IMR-90 (cell line): ENCODE measurements at regions not wholly inside any gene's neighbourhood (a gene's known extent, or its start where the extent isn't known, plus 50 kb on each side); places are given as distances from the start of the nearest gene placed in this dataset.

Experiments used
- ATAC-seq: fragments of 200-7000 bp; cut with Tn5 transposase; 2 replicates; pipeline ENCODE4 v1.9.1; 2020; ENCODE audit warnings: low read depth, mild to moderate bottlenecking, moderate library complexity
- BruUV-seq: library from RNA; stranded (reverse); fragments of 400-500 nt; replicated peaks from 2 replicates; lab custom pipeline; 2021; lab: Mats Ljungman, UMichigan
- CTCF ChIA-PET: fragments of 300-600 bp; formaldehyde crosslinking; extraction: SDS; loops from one replicate; lab custom pipeline; 2021; ENCODE audit warnings: antibody characterized with exemption; lab: Yijun Ruan, JAX
- POLR2A ChIA-PET: fragments of 300-600 bp; sonication (Branson Sonifier 250); formaldehyde crosslinking; loops from one replicate; lab custom pipeline; 2022; ENCODE audit warnings: antibody characterized with exemption; ENCODE audit not compliant: unreplicated experiment; lab: Charles Lee
- DNase-seq: peaks from one replicate; pipeline ENCODE4 v3.0.0; 2013
- H2AFZ ChIP-seq: replicated peaks from 2 replicates; pipeline ENCODE3; 2013; ENCODE audit warnings: low read length, mild to moderate bottlenecking; ENCODE audit not compliant: poor library complexity
- H2AK5ac ChIP-seq: 2 replicates; pipeline ENCODE4 v1.6.1; 2013; ENCODE audit warnings: low read depth, low read length, inconsistent platforms
- H2AK9ac ChIP-seq: replicated peaks from 2 replicates; pipeline ENCODE3; 2013; ENCODE audit warnings: mild to moderate bottlenecking, low read depth, low read length, moderate library complexity; ENCODE audit not compliant: poor library complexity
- H2BK120ac ChIP-seq: 2 replicates; pipeline ENCODE4 v1.6.1; 2013; ENCODE audit warnings: low read depth, low read length, inconsistent platforms
- H2BK15ac ChIP-seq: 3 replicates; pipeline ENCODE4 v1.6.1; 2013; ENCODE audit warnings: low read depth, low read length, inconsistent platforms
- H2BK20ac ChIP-seq: 2 replicates; pipeline ENCODE4 v1.6.1; 2013; ENCODE audit warnings: low read depth, mild to moderate bottlenecking, inconsistent platforms, low read length, moderate library complexity
- H2BK5ac ChIP-seq: 2 replicates; pipeline ENCODE4 v1.6.1; 2013; ENCODE audit warnings: mild to moderate bottlenecking, low read depth, low read length, inconsistent platforms; ENCODE audit not compliant: poor library complexity, severe bottlenecking
- H3K14ac ChIP-seq: replicated peaks from 2 replicates; pipeline ENCODE4 v1.6.1; 2013; ENCODE audit warnings: low read depth, low read length, inconsistent platforms
- H3K18ac ChIP-seq: 2 replicates; pipeline ENCODE4 v1.6.1; 2013; ENCODE audit warnings: low read depth, low read length, control low read depth
- H3K23ac ChIP-seq: 2 replicates; pipeline ENCODE4 v1.6.1; 2013; ENCODE audit warnings: low read depth, low read length, inconsistent platforms
- H3K27ac ChIP-seq: 2 replicates; pipeline ENCODE4 v1.5.1; 2013; ENCODE audit warnings: mild to moderate bottlenecking, control low read depth, low read length; ENCODE audit not compliant: insufficient read depth
- H3K27me3 ChIP-seq: 2 replicates; pipeline ENCODE4 v1.6.1; 2013; ENCODE audit warnings: low read length; ENCODE audit not compliant: control insufficient read depth, insufficient read depth
- H3K36me3 ChIP-seq: 2 replicates; pipeline ENCODE4 v1.6.1; 2013; ENCODE audit warnings: low read length, mixed read lengths; ENCODE audit not compliant: control insufficient read depth, insufficient read depth
- H3K4ac ChIP-seq: 2 replicates; pipeline ENCODE4 v1.6.1; 2013; ENCODE audit warnings: low read depth, low read length, inconsistent platforms
- H3K4me1 ChIP-seq: 2 replicates; pipeline ENCODE4 v1.6.1; 2013; ENCODE audit warnings: low read length, mixed read lengths; ENCODE audit not compliant: control insufficient read depth, insufficient read depth
- H3K4me2 ChIP-seq: 2 replicates; pipeline ENCODE4 v1.6.1; 2013; ENCODE audit warnings: low read depth, mild to moderate bottlenecking, control low read depth, low read length, moderate library complexity
- H3K4me3 ChIP-seq: 2 replicates; pipeline ENCODE4 v1.5.1; 2013; ENCODE audit warnings: low read depth, mild to moderate bottlenecking, control low read depth, low read length, moderate library complexity; ENCODE audit not compliant: insufficient read depth
- H3K56ac ChIP-seq: 2 replicates; pipeline ENCODE4 v1.6.1; 2013; ENCODE audit warnings: low read length, inconsistent platforms; ENCODE audit not compliant: insufficient read depth; ENCODE audit errors: extremely low read depth
- H3K79me1 ChIP-seq, 2 experiments: 2 replicates each; pipeline ENCODE4 v1.6.1; 2013; ENCODE audit warnings: low read length in 2 of 2, inconsistent platforms in 1 of 2, low read depth in 1 of 2
- H3K9ac ChIP-seq: 2 replicates; pipeline ENCODE4 v1.6.1; 2013; ENCODE audit warnings: low read depth, low read length, control low read depth
- H3K9me1 ChIP-seq: 2 replicates; pipeline ENCODE4 v1.6.1; 2013; ENCODE audit warnings: low read length, inconsistent platforms; ENCODE audit not compliant: insufficient read depth
- H3K9me3 ChIP-seq: 2 replicates; pipeline ENCODE4 v1.6.1; 2013; ENCODE audit warnings: low read length; ENCODE audit not compliant: control insufficient read depth, insufficient read depth
- H4K20me1 ChIP-seq: 2 replicates; pipeline ENCODE4 v1.6.1; 2013; ENCODE audit warnings: low read length, inconsistent platforms; ENCODE audit not compliant: insufficient read depth
- H4K5ac ChIP-seq: 2 replicates; pipeline ENCODE4 v1.6.1; 2013; ENCODE audit warnings: mild to moderate bottlenecking, low read depth, low read length, control low read depth
- H4K8ac ChIP-seq, 2 experiments: 2 replicates each; pipeline ENCODE4 v1.6.1; 2013; ENCODE audit warnings: low read depth in 2 of 2, low read length in 2 of 2, control low read depth in 1 of 2, inconsistent platforms in 1 of 2
- H4K91ac ChIP-seq: 2 replicates; pipeline ENCODE4 v1.6.1; 2013; ENCODE audit warnings: low read depth, low read length, inconsistent platforms; ENCODE audit not compliant: insufficient read depth
- BHLHE40 ChIP-seq: fragments of 150-350 bp; IDR thresholded peaks from 2 replicates; pipeline ENCODE4 v1.6.1; 2016; ENCODE audit warnings: mild to moderate bottlenecking, low read depth, low read length
- CEBPB ChIP-seq: IDR thresholded peaks from 2 replicates; pipeline ENCODE4 v1.6.1; 2012; ENCODE audit warnings: low read depth, low read length, improper control_type of control experiment
- CTCF ChIP-seq: conservative IDR thresholded peaks from 2 replicates; pipeline ENCODE4 v1.5.1; 2012; ENCODE audit warnings: mild to moderate bottlenecking, low read depth, low read length, improper control_type of control experiment
- ELK1 ChIP-seq: fragments of 150-350 bp; IDR thresholded peaks from 2 replicates; pipeline ENCODE4 v1.6.1; 2016; ENCODE audit warnings: low read depth, mild to moderate bottlenecking, low read length, moderate library complexity, borderline replicate concordance
- MAZ ChIP-seq: IDR thresholded peaks from 2 replicates; pipeline ENCODE4 v1.6.1; 2012; ENCODE audit warnings: low read depth, mild to moderate bottlenecking, low read length, improper control_type of control experiment, moderate library complexity, borderline replicate concordance
- MXI1 ChIP-seq: IDR thresholded peaks from 2 replicates; pipeline ENCODE4 v1.6.1; 2012; ENCODE audit warnings: low read depth, mild to moderate bottlenecking, low read length, moderate library complexity, borderline replicate concordance
- RAD21 ChIP-seq: IDR thresholded peaks from 2 replicates; pipeline ENCODE4 v1.6.1; 2012; ENCODE audit warnings: low read length, improper control_type of control experiment
- RCOR1 ChIP-seq: IDR thresholded peaks from 2 replicates; pipeline ENCODE4 v1.6.1; 2012; ENCODE audit warnings: mild to moderate bottlenecking, low read length, improper control_type of control experiment; ENCODE audit not compliant: insufficient replicate concordance
- USF2 ChIP-seq: fragments of 150-350 bp; IDR thresholded peaks from 2 replicates; pipeline ENCODE4 v1.6.1; 2017; ENCODE audit warnings: mild to moderate bottlenecking, antibody characterized with exemption, low read length, low read depth
- dilution Hi-C: fragments of 300-500 bp; cut with HindIII; formaldehyde crosslinking; loops from one replicate; pipeline ENCODE4 v1.14.3; 2018; ENCODE audit warnings: low sequenced_read_pairs; ENCODE audit not compliant: unreplicated experiment
- in situ Hi-C: fragments of 300-500 bp; cut with MboI; formaldehyde crosslinking; loops from 3 replicates; pipeline ENCODE4 v1.14.3; 2019; ENCODE audit warnings: low sequenced_read_pairs, inconsistent platforms, mixed read lengths
- intact Hi-C: fragments of 100-400 bp; cut with micrococcal nuclease; formaldehyde crosslinking; loops from 2 replicates; pipeline ENCODE4 v1.10.0; 2022

- no peak overlapping the region for H4K5ac ChIP-seq
- no TSS peak for BruUV-seq
- H2BK120ac ChIP-seq: no peak overlapping the region
- H2BK5ac ChIP-seq: no peak overlapping the region
- H3K4me3 ChIP-seq: no peak overlapping the region
- H2AK5ac ChIP-seq: no peak overlapping the region
- H2AK9ac ChIP-seq: no peak overlapping the region
- in situ Hi-C loops: no loop called here
- no peaks in the 10 kb centered on the region for H3K9me3 ChIP-seq
- no peaks in the 10 kb centered on the region for H3K9me1 ChIP-seq
- no peak overlapping the region for H3K9ac ChIP-seq
- intact Hi-C loops: no loop called here
- ChIA-PET CTCF (no interaction called here), POLR2A (no interaction called here)
- no peak overlapping the region for H4K91ac ChIP-seq
- TF ChIP-seq BHLHE40 (no peak), RCOR1 (no peak), USF2 (no peak), CTCF (no peak), MXI1 (no peak), ELK1 (no peak), MAZ (no peak), CEBPB (no peak), RAD21 (no peak)
- no peaks in the 10 kb centered on the region for H3K79me1 ChIP-seq
- H3K56ac ChIP-seq: no peak overlapping the region
- H3K36me3 ChIP-seq: no peaks in the 10 kb centered on the region
- DNase-seq (no peak), ATAC-seq (no peak)
- no peak overlapping the region for H2AFZ ChIP-seq
- no peak overlapping the region for H2BK20ac ChIP-seq
- no peak overlapping the region for H3K14ac ChIP-seq
- no peak overlapping the region for H3K23ac ChIP-seq
- dilution Hi-C loops: no loop called here
- no peak overlapping the region for H3K4ac ChIP-seq
- H4K8ac ChIP-seq: no peak overlapping the region
- H2BK15ac ChIP-seq: no peak overlapping the region
- H3K27me3 ChIP-seq: peaks cover 19% of the 10 kb centered on the region
- H3K18ac ChIP-seq: no peak overlapping the region
- H3K27ac ChIP-seq: no peak overlapping the region
- H3K4me2 ChIP-seq: no peak overlapping the region
- H4K20me1 ChIP-seq: no peaks in the 10 kb centered on the region
- no peaks in the 10 kb centered on the region for H3K4me1 ChIP-seq
Measured at GRCh38 chr6:138018297-138018696, 88.9 kb downstream of the PERP start.
